ENCODE measurements at regions not wholly inside any gene's neighbourhood (a gene's known extent, or its start where the extent isn't known, plus 50 kb on each side); places are given as distances from the start of the nearest gene placed in this dataset.

DNA sequence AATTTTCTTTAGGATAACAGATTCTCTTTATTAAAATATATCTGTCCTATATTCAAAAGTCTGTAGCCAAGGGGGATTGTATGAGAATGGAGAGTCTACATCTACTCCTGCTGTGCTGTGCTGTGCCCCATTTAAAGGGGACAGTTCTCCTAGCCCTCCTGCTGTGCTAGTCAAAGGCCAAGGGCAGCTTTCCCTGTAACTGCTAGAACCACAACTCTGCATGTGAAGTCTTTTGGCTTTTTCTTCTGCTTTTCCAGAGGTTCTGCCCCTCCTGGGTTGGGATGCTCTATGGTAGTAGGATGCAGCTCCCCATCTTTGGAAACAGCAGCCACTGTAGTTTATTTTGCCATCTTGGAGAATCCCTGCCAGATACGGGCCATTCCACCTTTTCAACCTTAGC is 197.5 kb upstream of the JUN start (continued):
- no peak for TF ChIP-seq SETDB1 (IDR thresholded peaks at IDR 0.05; ENCODE audit: low read length)

- no peak for DNase-seq (ENCODE audit: extremely low read depth in 1 of 4, low spot score in 3 of 4)
- Histone ChIP-seq H3K79me2 (ENCODE audit: control insufficient read depth, insufficient read depth, low read length) (no peaks in the 10 kb centered on the region), H3K27me3 (ENCODE audit: control insufficient read depth in 2 of 2, insufficient read depth in 2 of 2, low read length in 2 of 2) (no peaks in the 10 kb centered on the region), H2AFZ (ENCODE audit: low read depth, low read length) (0 out of 2 replicates have a peak overlapping the region, but pooled peaks have one; percentile 21), H3K4me1 (replicated peaks in 1 of 2; ENCODE audit: control insufficient read depth in 2 of 2, insufficient read depth in 2 of 2, low read length in 2 of 2) (peaks cover 4 to 17% of the 10 kb centered on the region in 2 experiments; a peak in 4 of 5 replicates), H3K9me3 (replicated peaks; ENCODE audit: control insufficient read depth, insufficient read depth, low read depth, low read length) (no peaks in the 10 kb centered on the region), H3K36me3 (ENCODE audit: control insufficient read depth, insufficient read depth, low read length) (no peaks in the 10 kb centered on the region), H3K4me2 (ENCODE audit: insufficient read depth, low read length) (no peak overlapping the region), H3K9me1 (ENCODE audit: control insufficient read depth, insufficient read depth, low read length) (no peaks in the 10 kb centered on the region), H3K4me3 (no peak overlapping the region), H4K20me1 (replicated peaks; ENCODE audit: control insufficient read depth, insufficient read depth, low read length) (no peaks in the 10 kb centered on the region), H3K9ac (ENCODE audit: insufficient read depth in 1 of 2, low read depth in 2 of 2, low read length in 2 of 2) (no peak overlapping the region), H3K27ac (ENCODE audit: extremely low read depth, low read depth, low read length) (no peak overlapping the region)
- ChIA-PET CTCF (ENCODE audit: low intra/inter-chr PET ratio) (no interaction called here), POLR2A (no interaction called here)
- in situ Hi-C loops (cut with MboI): no loop called here
- 28% methylated on average over 8 of the region's 8 CpGs for WGBS (ENCODE audit: insufficient coverage, low coverage, missing lambda C conversion rate)
- intact Hi-C loops (cut with micrococcal nuclease): no loop called here
- ATAC-seq: no peak
- BruUV-seq (replicated peaks): no TSS peak
- TF ChIP-seq TAL1 (IDR thresholded peaks at IDR 0.05) (no peak), CBX8 (IDR thresholded peaks at IDR 0.05; ENCODE audit: borderline replicate concordance, extremely low read depth, low read depth, low read length, poor library complexity, severe bottlenecking) (no peak), ZNF75A (CRISPR knock-in tag; IDR thresholded peaks at IDR 0.05) (no peak), PURB (CRISPR knock-in tag; IDR thresholded peaks at IDR 0.05; ENCODE audit: low read depth) (no peak), TRIM28 (IDR thresholded peaks at IDR 0.05) (no peak), ATF7 (IDR thresholded peaks at IDR 0.05) (no peak), HDAC1 (IDR thresholded peaks at IDR 0.05) (no peak), PTBP1 (IDR thresholded peaks at IDR 0.05; ENCODE audit: low read depth, low read length) (no peak), AFF1 (IDR thresholded peaks at IDR 0.05; ENCODE audit: low read depth in 1 of 2, partially characterized antibody in 2 of 2) (no peak), NR2F6 (CRISPR knock-in tag; IDR thresholded peaks at IDR 0.05) (no peak), KDM4B (IDR thresholded peaks at IDR 0.05; ENCODE audit: borderline replicate concordance in 2 of 2, low read depth in 1 of 2) (no peak), EZH2 (IDR thresholded peaks at IDR 0.05; ENCODE audit: borderline replicate concordance, low read depth, low read length) (no peak), ZNF695 (CRISPR knock-in tag; IDR thresholded peaks at IDR 0.05) (no peak), HOXB6 (CRISPR knock-in tag; IDR thresholded peaks at IDR 0.05; ENCODE audit: borderline replicate concordance) (no peak), CCAR2 (IDR thresholded peaks at IDR 0.05; ENCODE audit: low read depth, low read length) (no peak), ZNF778 (CRISPR knock-in tag; IDR thresholded peaks at IDR 0.05) (no peak), KLF1 (tag; IDR thresholded peaks at IDR 0.05) (no peak)
- no peak for FAIRE-seq
Observed at GRCh38 chr1:58982259-58982998, 198.6 kb upstream of the JUN start.
